Loucy (cell line): ENCODE measurements at regions not wholly inside any gene's neighbourhood (a gene's known extent, or its start where the extent isn't known, plus 50 kb on each side); places are given as distances from the start of the nearest gene placed in this dataset.

ENCODE experiments used
- CTCF ChIP-seq: fragments of 200-600 bp; sonication (generic); conservative IDR thresholded peaks from 2 replicates; pipeline ENCODE4 v1.5.1; 2014; ENCODE audit warnings: mild to moderate bottlenecking, antibody characterized with exemption, low read length
- EZH2phosphoT487 ChIP-seq: fragments of 200-600 bp; IDR thresholded peaks from 2 replicates; pipeline ENCODE4 v1.6.1; 2018; ENCODE audit warnings: antibody characterized with exemption, mild to moderate bottlenecking, moderate library complexity, borderline replicate concordance

GRCh38 chr20:22687676-22688349, 103.4 kb upstream of the FOXA2 start:
- TF ChIP-seq CTCF (no peak), EZH2phosphoT487 (no peak)
